DOHH2 (cell line): ENCODE measurements at regions not wholly inside any gene's neighbourhood (a gene's known extent, or its start where the extent isn't known, plus 50 kb on each side); places are given as distances from the start of the nearest gene placed in this dataset.

ENCODE experiments used
- CTCF ChIP-seq: fragments of 200-600 bp; sonication (generic); IDR thresholded peaks from one replicate; pipeline ENCODE4 v1.5.1; 2014; ENCODE audit warnings: antibody characterized with exemption, mild to moderate bottlenecking, low read depth, low read length; ENCODE audit not compliant: poor library complexity, severe bottlenecking
- EZH2phosphoT487 ChIP-seq: fragments of 200-600 bp; sonication (generic); IDR thresholded peaks from 2 replicates; pipeline ENCODE4 v1.6.1; 2017; ENCODE audit warnings: borderline replicate concordance, mild to moderate bottlenecking, antibody characterized with exemption, low read length, moderate library complexity, mixed read lengths

- no peak for TF ChIP-seq CTCF
- TF ChIP-seq EZH2phosphoT487 = no peak
Measured at GRCh38 chr6:153442096-153442495, 311.0 kb upstream of the RGS17 start.
